ENCODE measurements at regions not wholly inside any gene's neighbourhood (a gene's known extent, or its start where the extent isn't known, plus 50 kb on each side); places are given as distances from the start of the nearest gene placed in this dataset.

DNA sequence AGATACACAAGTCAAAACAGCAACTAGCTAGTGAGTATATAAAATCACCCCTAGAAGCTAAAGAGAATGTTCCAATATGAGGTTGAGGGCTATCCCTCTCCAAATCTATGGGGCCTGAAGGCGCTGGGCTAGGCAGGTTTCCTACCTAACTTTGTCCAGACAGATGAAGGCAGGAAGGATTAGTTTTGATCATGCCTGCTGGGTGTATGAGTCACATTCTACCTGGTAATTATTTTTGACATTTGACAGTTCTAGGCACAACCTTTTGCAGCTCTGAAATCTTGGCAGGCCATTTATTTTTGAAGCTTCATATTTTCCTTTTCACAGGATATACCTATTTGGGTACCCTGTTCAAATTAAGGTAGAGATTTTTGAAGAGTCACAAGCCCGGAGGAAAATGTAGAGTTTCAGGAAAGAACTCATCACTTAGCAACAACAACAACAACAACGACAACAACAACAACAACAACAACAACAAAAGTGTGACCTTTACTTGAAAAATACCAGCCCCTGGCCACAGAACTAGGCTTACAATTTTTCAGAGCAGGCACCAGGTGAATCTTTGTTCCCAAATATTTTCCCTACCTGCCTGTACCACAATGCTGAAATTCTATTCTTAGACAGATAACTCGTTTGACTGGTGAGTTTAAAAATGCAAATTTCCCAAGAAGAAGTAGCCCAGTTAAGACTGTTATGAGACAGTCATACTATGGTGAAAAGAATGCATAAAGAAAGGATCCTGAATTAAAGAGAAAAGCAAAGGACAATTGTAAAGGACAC is 175.5 kb upstream of the TUT7 start:
- DNase-seq (ENCODE audit: low spot score) = no peak

DNA sequence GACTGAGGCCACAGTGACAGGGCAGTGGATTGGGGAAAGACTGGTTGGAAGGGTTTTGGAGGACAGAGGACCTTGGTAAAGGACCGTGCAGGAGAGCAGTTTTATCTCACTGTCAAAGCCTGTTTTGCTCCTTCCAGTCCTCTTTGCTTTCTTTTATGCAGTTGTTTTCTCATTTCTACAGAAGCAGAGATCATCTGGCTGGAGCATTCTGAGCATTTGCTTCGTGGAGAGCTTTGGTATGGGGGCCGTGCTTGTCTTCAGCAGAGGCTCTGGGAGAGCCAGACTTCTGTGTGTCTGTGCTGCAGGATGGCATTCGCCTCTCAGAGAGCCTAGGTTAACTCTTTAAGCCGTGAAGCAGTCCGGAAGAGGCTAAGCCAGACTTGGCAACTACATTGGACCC is 171.8 kb upstream of the TUT7 start:
- DNase-seq (ENCODE audit: low spot score) = no peak

DNA sequence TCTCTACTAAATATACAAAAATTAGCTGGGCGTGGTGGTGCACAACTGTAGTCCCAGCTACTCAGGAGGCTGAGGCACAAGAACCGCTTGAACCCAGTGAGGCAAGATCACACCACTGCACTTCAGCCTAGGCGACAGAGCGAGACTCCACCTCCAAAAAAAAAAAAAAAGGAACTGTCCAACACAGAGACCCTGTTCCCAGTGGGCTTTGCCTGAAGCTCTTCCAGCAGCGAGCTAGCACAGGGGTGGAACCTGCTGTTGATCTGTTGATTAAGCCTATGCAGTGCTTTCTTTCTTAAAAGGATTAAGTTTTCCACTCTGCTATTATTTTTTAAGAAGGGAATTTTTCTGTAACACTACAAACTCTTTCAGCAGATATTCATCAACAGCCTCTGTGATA is 171.0 kb upstream of the TUT7 start:
- DNase-seq (ENCODE audit: low spot score) = no peak

DNA sequence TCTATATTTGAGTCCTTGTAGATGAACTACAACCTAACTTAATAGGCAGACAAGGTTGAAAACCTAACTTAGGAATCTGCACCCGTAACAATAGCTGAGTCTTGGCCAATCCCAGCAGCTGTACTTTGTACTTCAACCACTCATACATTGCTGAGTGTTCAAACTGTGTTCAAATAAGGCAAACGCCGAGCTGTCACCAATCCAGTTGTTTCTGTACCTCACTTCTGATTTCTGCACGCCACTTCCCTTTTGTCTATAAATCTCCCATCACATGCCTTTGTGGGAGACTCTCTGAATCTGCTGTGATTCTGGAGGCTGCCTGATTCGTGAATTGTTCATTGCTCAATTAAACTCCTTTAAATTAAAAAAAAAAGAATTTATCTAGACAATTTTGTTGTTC is 167.8 kb upstream of the TUT7 start:
- no peak for DNase-seq (ENCODE audit: low spot score)

- no peak for DNase-seq (ENCODE audit: low spot score)
Measured at GRCh38 chr9:86521322-86521721, 167.1 kb upstream of the TUT7 start.

DNA sequence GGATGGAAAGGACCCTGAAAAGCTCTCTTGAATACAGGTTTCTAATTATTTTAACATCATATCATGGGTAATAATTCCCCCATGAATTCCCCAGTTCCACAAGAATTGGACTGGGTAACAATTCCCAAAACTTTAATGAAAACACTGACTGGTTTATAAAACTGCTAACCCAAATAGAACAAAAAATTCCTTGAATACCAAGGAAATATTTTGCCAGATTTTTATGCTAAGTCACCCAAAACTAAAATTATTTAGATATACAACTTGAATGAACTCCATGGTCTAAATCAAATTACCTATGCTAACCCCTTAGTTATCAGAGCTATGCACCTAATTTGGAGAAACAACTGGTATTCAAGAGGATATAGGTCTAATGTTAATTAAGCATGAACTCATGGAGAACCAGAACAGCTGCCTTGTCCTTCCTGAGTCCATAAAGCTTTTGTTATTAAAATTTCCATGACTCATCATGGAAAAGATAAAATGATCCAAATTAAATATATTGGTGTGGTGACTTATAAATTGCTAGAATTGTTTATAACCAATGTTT is 164.9 kb upstream of the TUT7 start:
- DNase-seq (ENCODE audit: low spot score) = no peak

- no peak for DNase-seq (ENCODE audit: low spot score)
Measured at GRCh38 chr9:86517475-86517874, 163.3 kb upstream of the TUT7 start.

DNA sequence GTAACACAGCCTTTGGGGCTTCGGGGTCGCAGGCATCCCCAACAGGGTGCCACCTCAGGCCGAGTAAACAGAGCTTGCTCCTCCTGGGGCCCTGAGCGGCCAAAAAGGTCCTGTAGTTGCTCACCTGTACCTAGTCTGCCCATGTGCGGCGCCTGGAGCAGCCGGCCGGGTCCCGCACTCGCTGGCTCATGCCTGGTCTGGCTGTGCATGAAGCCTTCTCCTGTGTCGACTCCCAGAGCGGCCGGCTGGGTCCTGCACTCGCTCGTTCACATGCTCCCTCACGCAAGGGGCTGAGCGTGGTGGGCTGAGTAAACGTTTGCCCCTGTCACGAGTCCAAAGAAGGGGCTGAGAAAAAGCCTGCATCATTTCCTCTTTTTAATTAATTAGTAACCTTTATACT is 162.4 kb upstream of the TUT7 start:
- no peak for DNase-seq (ENCODE audit: low spot score)

GRCh38 chr9:86515221-86515620 is 161.0 kb upstream of the TUT7 start:
- no peak for DNase-seq (ENCODE audit: low spot score)

DNA sequence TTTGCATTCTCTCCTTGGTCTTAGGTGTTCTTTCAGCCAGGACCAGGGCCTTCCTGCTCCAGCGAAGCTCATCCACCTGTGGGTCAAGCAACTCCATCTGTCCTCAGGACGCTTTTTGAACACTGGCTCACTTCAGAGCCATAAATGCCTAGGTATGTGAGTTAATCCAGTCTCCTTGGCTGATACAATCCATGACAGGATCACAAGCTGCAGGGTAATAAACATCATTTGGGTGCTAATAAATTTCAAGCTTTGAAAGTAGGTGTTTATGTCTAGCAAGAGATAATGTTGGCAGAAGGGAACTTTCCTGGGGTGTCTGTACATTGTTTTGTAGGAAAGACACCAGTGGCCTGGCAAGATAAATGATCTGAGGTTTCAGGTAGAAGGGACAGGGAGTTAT is 159.2 kb upstream of the TUT7 start:
- no peak for DNase-seq (ENCODE audit: low spot score)

GRCh38 chr9:86512929-86513328 is 158.7 kb upstream of the TUT7 start:
- no peak for DNase-seq (ENCODE audit: low spot score)

DNA sequence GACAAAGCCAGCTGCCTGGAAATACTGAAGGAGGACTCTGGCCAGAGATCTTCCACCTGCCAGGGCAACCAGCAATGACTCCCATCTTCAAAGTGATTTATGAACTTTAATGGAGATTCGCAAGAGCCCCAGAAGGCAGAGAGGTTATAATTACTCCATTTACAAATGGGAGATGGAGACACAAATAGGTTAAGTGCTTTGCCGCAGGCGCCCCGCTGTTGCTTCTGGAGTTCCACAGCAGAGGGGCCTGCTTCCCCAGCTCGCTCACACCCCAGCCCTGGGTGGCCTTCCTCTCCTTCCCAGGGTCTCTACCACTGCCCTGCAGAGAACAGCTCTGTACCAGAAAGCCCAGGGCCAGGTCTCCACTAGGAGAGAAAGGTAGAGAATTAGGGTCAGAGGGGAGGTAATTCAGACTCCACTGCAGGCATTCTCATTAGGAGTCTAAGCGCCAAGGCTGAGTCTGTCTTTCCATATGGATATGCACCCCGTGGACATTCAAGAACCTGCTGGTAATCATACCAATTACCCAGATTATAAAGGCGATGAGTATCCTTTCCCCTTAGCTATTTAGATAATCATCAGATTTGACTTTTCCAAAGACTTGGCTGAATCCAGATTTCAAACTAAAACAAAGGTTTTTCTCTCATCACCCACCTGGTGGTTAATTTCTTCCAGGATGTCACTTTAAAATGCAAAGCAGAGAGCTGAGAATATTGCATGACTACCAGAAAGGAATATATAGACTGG is 157.6 kb upstream of the TUT7 start:
- no peak for DNase-seq (ENCODE audit: low spot score)

GRCh38 chr9:86508208-86508903 is 154.1 kb upstream of the TUT7 start:
- DNase-seq (ENCODE audit: low spot score) = no peak

GRCh38 chr9:86507212-86507630 is 153.0 kb upstream of the TUT7 start:
- DNase-seq (ENCODE audit: low spot score) = no peak

DNA sequence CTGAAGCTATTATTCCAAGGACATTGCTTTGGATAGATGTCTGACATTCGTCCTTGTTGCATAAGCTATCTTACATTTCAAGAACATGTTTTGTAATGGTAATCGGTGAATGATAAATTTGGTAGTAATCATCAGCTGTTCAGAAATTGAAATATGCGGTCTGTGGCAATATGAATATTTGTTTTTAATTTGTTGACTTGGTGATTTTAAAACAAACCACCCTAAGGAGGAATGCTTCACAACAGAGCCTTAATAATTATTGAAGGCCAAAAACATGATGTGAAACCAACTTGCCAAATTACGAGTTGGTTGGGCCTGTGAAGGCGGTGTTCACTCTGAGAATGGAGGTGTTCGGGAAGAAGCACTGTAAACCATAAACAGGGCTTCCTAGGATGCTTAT is 149.7 kb upstream of the TUT7 start:
- DNase-seq (ENCODE audit: low spot score) = no peak

DNA sequence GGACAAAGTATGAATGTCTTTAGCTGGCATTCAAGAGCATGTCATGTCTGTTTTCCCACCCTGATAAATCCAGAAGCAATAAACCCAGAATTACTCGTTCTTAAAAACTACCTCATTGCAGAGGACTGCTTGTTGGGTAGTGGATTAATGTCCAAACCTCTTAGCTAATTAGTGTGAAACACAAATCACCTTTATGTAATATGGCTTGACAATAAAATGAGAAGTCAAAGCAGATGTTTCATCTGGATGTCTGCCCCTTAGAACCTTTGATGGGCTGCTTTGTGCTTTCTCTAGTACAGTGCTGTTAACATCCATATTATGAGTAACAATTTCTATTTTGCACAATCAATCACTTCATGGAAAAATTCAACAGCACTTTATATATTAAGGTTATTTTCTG is 149.1 kb upstream of the TUT7 start:
- no peak for DNase-seq (ENCODE audit: low spot score)

DNA sequence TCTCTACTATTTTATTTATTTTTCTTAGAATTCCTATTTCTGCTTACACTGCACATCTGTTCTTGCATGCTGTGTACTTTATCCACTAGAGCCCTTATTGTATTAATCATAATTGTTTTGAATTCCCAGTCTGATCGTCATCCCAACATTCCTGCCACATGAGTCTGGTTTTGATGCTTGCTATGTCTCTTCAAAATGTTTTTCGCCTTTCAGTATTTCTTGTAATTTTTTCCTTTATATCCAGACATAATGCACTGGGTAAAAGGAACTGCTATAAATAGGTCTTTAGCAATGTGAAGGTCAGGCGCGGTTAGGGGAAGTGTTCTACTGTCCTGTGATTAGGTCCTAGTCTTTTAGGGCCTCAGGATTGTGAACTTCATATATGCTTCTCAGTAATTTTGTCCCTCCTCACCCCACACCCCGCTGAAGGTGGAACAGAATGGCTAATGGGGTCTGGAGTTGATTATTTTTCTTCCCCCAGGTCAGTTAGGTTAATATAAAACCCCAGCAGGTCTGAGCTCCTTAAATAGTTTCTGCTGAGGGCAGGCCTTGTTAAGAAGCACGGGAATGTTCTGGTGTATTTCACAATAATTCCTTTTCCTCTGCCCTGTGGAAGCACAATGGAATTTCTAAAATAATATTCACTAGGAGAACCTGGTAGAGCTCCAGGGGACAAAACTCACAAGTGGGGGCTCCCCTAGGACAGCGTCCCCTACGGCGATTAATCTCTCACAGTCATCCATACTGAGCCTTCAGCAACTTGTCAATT is 146.6 kb upstream of the TUT7 start:
- no peak for DNase-seq (ENCODE audit: low spot score)

- DNase-seq (ENCODE audit: low spot score) = no peak
Measured at GRCh38 chr9:86500031-86500430, 145.8 kb upstream of the TUT7 start.

GRCh38 chr9:86494644-86495111 is 140.5 kb upstream of the TUT7 start:
- DNase-seq (ENCODE audit: low spot score) = no peak

DNA sequence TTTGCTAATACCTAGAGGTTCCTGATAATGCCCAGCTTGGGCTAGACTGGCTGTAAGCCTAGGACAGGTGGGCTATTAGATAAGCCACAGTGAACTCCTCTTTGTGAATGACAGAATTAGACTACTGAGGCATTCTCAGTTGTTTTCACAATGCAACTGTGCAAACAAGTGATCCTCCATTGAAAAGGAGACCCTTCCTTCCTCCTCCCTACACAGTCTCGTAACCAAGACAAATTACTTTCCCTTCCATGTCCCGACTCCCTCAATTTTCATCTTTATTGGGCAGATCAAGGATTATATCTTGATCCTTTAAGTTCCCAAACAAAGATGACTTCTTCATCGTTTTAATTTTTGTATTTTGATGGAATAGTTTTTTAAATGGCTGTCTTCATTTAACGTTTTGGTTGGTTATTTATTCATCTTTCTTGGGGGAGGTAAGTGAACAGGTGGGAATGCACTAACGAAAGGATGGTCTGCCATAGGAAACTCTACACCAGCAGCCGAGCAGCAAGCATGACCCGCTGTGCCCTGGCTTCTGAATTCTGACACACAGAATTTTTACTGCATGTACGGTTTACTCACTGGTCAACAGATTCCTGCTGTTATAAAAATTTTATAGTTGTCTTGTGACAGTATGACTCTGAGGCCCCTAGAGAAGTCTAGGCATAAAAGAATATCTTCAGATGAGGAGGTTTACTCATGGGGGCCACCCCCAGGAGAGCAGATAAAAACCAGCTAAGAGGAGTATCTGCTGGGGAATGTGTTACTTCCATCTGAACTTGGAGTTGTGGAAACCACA is 137.5 kb upstream of the TUT7 start:
- DNase-seq (ENCODE audit: low spot score) = no peak

GRCh38 chr9:86488794-86489193 is 134.6 kb upstream of the TUT7 start:
- no peak for DNase-seq (ENCODE audit: low spot score)

All from COLO829 (cell line).